HG03575 (cell line): ENCODE measurements at regions not wholly inside any gene's neighbourhood (a gene's known extent, or its start where the extent isn't known, plus 50 kb on each side); places are given as distances from the start of the nearest gene placed in this dataset.

ENCODE experiments used
- ATAC-seq: cut with Tn5 transposase; IDR thresholded peaks from one replicate; pipeline ENCODE4 v1.9.1; 2021; ENCODE audit not compliant: unreplicated experiment, insufficient number of reproducible peaks, low FRiP score; ENCODE audit errors: extremely low read depth

GRCh38 chr4:115944146-115944905 is 830.9 kb upstream of the NDST4 start:
- no peak for ATAC-seq

GRCh38 chr4:115938764-115939443 is 825.5 kb upstream of the NDST4 start:
- no peak for ATAC-seq

- ATAC-seq: no peak
These were observed 816.0 kb upstream of the NDST4 start for GRCh38 chr4:115929373-115929772.

- ATAC-seq: no peak
These were observed 814.0 kb upstream of the NDST4 start for GRCh38 chr4:115927382-115927781.

- ATAC-seq: no peak
These were observed 809.7 kb upstream of the NDST4 start for GRCh38 chr4:115923152-115923551.

GRCh38 chr4:115920637-115921036 is 807.2 kb upstream of the NDST4 start:
- ATAC-seq: no peak

- ATAC-seq: no peak
These were observed 804.7 kb upstream of the NDST4 start for GRCh38 chr4:115918149-115918548.

- no peak for ATAC-seq
These were observed 793.0 kb upstream of the NDST4 start for GRCh38 chr4:115906428-115906827.

- no peak for ATAC-seq
These were observed 770.4 kb upstream of the NDST4 start for GRCh38 chr4:115883847-115884246.

- no peak for ATAC-seq
These were observed 769.8 kb upstream of the NDST4 start for GRCh38 chr4:115883231-115883630.

GRCh38 chr4:115873048-115873447 is 759.6 kb upstream of the NDST4 start:
- ATAC-seq: no peak

- no peak for ATAC-seq
These were observed 758.2 kb upstream of the NDST4 start for GRCh38 chr4:115871596-115871995.

GRCh38 chr4:115866364-115866896 is 753.0 kb upstream of the NDST4 start:
- ATAC-seq: no peak

GRCh38 chr4:115865736-115866135 is 752.3 kb upstream of the NDST4 start:
- no peak for ATAC-seq

GRCh38 chr4:115852767-115853091 is 739.3 kb upstream of the NDST4 start:
- no peak for ATAC-seq

GRCh38 chr4:115851918-115852766 is 738.7 kb upstream of the NDST4 start:
- ATAC-seq: peak; percentile 59

GRCh38 chr4:115850799-115851509 is 737.5 kb upstream of the NDST4 start:
- ATAC-seq: no peak

- ATAC-seq: no peak
These were observed 730.8 kb upstream of the NDST4 start for GRCh38 chr4:115844180-115844579.

GRCh38 chr4:115841871-115842270 is 728.5 kb upstream of the NDST4 start:
- no peak for ATAC-seq
